Trophoblast cell (in vitro differentiated cells and primary cell): ENCODE measurements at regions not wholly inside any gene's neighbourhood (a gene's known extent, or its start where the extent isn't known, plus 50 kb on each side); places are given as distances from the start of the nearest gene placed in this dataset.

Experiments
- DNase-seq, 2 donors: peaks; one replicate each; pipeline ENCODE4 v3.0.0-alpha.2; 2016
- H2AFZ ChIP-seq: 2 replicates; pipeline ENCODE4 v1.6.1; 2013; ENCODE audit warnings: low read length, moderate library complexity, mild to moderate bottlenecking; ENCODE audit not compliant: insufficient read depth, poor library complexity
- H2AK5ac ChIP-seq: 2 replicates; pipeline ENCODE4 v1.6.1; 2013; ENCODE audit warnings: mild to moderate bottlenecking, low read length
- H2BK120ac ChIP-seq: 2 replicates; pipeline ENCODE4 v1.6.1; 2013; ENCODE audit warnings: low read length, mild to moderate bottlenecking, moderate library complexity; ENCODE audit not compliant: insufficient read depth, poor library complexity
- H2BK12ac ChIP-seq: 2 replicates; pipeline ENCODE4 v1.6.1; 2013; ENCODE audit warnings: mild to moderate bottlenecking, low read length, moderate library complexity
- H2BK5ac ChIP-seq: 2 replicates; pipeline ENCODE4 v1.6.1; 2013; ENCODE audit warnings: low read length, low read depth, moderate library complexity, mild to moderate bottlenecking; ENCODE audit not compliant: poor library complexity
- H3K14ac ChIP-seq: 2 replicates; pipeline ENCODE4 v1.6.1; 2013; ENCODE audit warnings: mild to moderate bottlenecking, low read length
- H3K18ac ChIP-seq: 2 replicates; pipeline ENCODE4 v1.6.1; 2013; ENCODE audit warnings: mild to moderate bottlenecking, low read length
- H3K23ac ChIP-seq: 2 replicates; pipeline ENCODE4 v1.6.1; 2013; ENCODE audit warnings: low read length
- H3K27ac ChIP-seq: 2 replicates; pipeline ENCODE4 v1.5.1; 2013; ENCODE audit warnings: low read depth, mild to moderate bottlenecking, inconsistent platforms, low read length, moderate library complexity
- H3K27me3 ChIP-seq: 2 replicates; pipeline ENCODE4 v1.6.1; 2013; ENCODE audit warnings: inconsistent platforms, mild to moderate bottlenecking, low read length, moderate library complexity; ENCODE audit not compliant: insufficient read depth
- H3K36me3 ChIP-seq, 2 experiments: 1 replicate in 1 of 2; 2 replicates in 1 of 2; pipeline ENCODE4 v1.6.1; 2013; ENCODE audit warnings: low read length in 2 of 2, mild to moderate bottlenecking in 2 of 2, moderate library complexity in 1 of 2; ENCODE audit not compliant: insufficient read depth in 2 of 2, control insufficient read depth in 1 of 2
- H3K4ac ChIP-seq: 2 replicates; pipeline ENCODE4 v1.6.1; 2013; ENCODE audit warnings: low read depth, mild to moderate bottlenecking, low read length, moderate library complexity
- H3K4me1 ChIP-seq, 2 experiments: 1 replicate in 1 of 2; 2 replicates in 1 of 2; pipeline ENCODE4 v1.6.1; 2013; ENCODE audit warnings: low read length in 2 of 2, mild to moderate bottlenecking in 2 of 2, moderate library complexity in 1 of 2; ENCODE audit not compliant: insufficient read depth in 2 of 2, control insufficient read depth in 1 of 2
- H3K4me2 ChIP-seq: 2 replicates; pipeline ENCODE4 v1.6.1; 2013; ENCODE audit warnings: inconsistent platforms, mild to moderate bottlenecking, low read length, moderate library complexity
- H3K4me3 ChIP-seq: 2 replicates; pipeline ENCODE4 v1.5.1; 2013; ENCODE audit warnings: mild to moderate bottlenecking, low read depth, low read length, inconsistent platforms
- H3K79me1 ChIP-seq: one replicate; pipeline ENCODE4 v1.6.1; 2013; ENCODE audit warnings: low read length
- H3K79me2 ChIP-seq: 2 replicates; pipeline ENCODE4 v1.6.1; 2013; ENCODE audit warnings: low read length, mild to moderate bottlenecking; ENCODE audit not compliant: control insufficient read depth, insufficient read depth, poor library complexity
- H3K9ac ChIP-seq: 2 replicates; pipeline ENCODE4 v1.6.1; 2013; ENCODE audit warnings: mild to moderate bottlenecking, low read length
- H3K9me3 ChIP-seq: 2 replicates; pipeline ENCODE4 v1.6.1; 2013; ENCODE audit warnings: low read depth, mild to moderate bottlenecking, control low read depth, inconsistent platforms, low read length; ENCODE audit not compliant: insufficient read depth
- H4K12ac ChIP-seq: 2 replicates; pipeline ENCODE4 v1.6.1; 2013; ENCODE audit warnings: low read depth, mild to moderate bottlenecking, low read length, moderate library complexity
- H4K8ac ChIP-seq: 2 replicates; pipeline ENCODE4 v1.6.1; 2013; ENCODE audit warnings: low read depth, mild to moderate bottlenecking, low read length, moderate library complexity
- H4K91ac ChIP-seq: one replicate; pipeline ENCODE4 v1.6.1; 2013; ENCODE audit warnings: low read depth, mild to moderate bottlenecking, low read length, moderate library complexity
- WGBS: extraction: QIAGEN DNeasy Blood & Tissue Kit; methylation state at CpG from one replicate; pipeline ENCODE4 v1.1.7; 2013; ENCODE audit warnings: missing lambda C conversion rate; ENCODE audit not compliant: insufficient read length, insufficient coverage; ENCODE audit errors: extremely low coverage; 5-methylcytosine and 5-hydroxymethylcytosine counted together

DNA sequence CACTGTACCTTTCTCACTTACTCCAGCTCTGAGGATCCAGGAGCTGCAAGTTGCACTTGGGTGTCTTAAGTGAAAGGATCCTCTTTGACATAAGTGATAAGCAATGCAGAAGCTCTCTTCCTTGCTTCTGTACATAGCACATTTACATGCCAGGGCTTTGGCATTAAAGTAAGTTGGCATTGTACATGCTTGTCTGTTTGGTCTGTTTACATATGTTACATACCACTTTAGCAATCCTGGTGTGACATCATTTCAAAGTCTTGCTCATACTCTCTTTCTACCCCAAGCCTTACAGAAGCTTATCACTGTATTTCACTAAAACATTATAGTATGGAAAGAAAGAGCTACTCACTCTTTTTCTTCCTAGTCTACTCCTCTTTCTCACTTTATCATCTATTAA is 2548.3 kb downstream of the ARAP2 start:
- H4K12ac ChIP-seq = no peak overlapping the region
- no peak overlapping the region for H3K9ac ChIP-seq
- H3K4ac ChIP-seq = no peak overlapping the region

GRCh38 chr4:33696586-33696985 is 2547.7 kb downstream of the ARAP2 start:
- Histone ChIP-seq H3K18ac (no peak overlapping the region), H2BK5ac (no peak overlapping the region), H3K79me1 (no peaks in the 10 kb centered on the region), H3K36me3 (no peaks in the 10 kb centered on the region), H3K27me3 (no peaks in the 10 kb centered on the region), H3K9ac (no peak overlapping the region), H3K14ac (no peak overlapping the region), H3K27ac (no peak overlapping the region), H2BK12ac (no peak overlapping the region), H3K4me1 (no peaks in the 10 kb centered on the region), H2AFZ (no peak overlapping the region), H3K9me3 (no peaks in the 10 kb centered on the region), H4K8ac (no peak overlapping the region), H3K4ac (no peak overlapping the region), H3K23ac (no peak overlapping the region), H3K4me2 (no peak overlapping the region), H2AK5ac (no peak overlapping the region), H3K79me2 (no peaks in the 10 kb centered on the region), H4K12ac (no peak overlapping the region), H4K91ac (no peak overlapping the region), H2BK120ac (no peak overlapping the region), H3K4me3 (no peak overlapping the region)
- no peak for DNase-seq
- no CpG with 5 or more reads among the region's 2 CpGs for WGBS

More for the DNA sequence above, 2548.3 kb downstream of the ARAP2 start:
- H2BK5ac ChIP-seq = no peak overlapping the region
- no peaks in the 10 kb centered on the region for H3K79me2 ChIP-seq
- H3K18ac ChIP-seq = no peak overlapping the region
- H3K36me3 ChIP-seq = no peaks in the 10 kb centered on the region
- DNase-seq = peak in 1 of 2 donors; percentile 9
- no peak overlapping the region for H4K8ac ChIP-seq
- no peaks in the 10 kb centered on the region for H3K9me3 ChIP-seq
- no peak overlapping the region for H3K27ac ChIP-seq
- no peak overlapping the region for H3K4me2 ChIP-seq
- no peak overlapping the region for H3K23ac ChIP-seq
- H3K4me3 ChIP-seq = no peak overlapping the region
- no peaks in the 10 kb centered on the region for H3K27me3 ChIP-seq
- H2BK12ac ChIP-seq = no peak overlapping the region
- no peak overlapping the region for H2AFZ ChIP-seq
- no peaks in the 10 kb centered on the region for H3K4me1 ChIP-seq
- no peaks in the 10 kb centered on the region for H3K79me1 ChIP-seq
- H2BK120ac ChIP-seq = no peak overlapping the region
- H3K14ac ChIP-seq = no peak overlapping the region
- H2AK5ac ChIP-seq = no peak overlapping the region
- no peak overlapping the region for H4K91ac ChIP-seq

DNA sequence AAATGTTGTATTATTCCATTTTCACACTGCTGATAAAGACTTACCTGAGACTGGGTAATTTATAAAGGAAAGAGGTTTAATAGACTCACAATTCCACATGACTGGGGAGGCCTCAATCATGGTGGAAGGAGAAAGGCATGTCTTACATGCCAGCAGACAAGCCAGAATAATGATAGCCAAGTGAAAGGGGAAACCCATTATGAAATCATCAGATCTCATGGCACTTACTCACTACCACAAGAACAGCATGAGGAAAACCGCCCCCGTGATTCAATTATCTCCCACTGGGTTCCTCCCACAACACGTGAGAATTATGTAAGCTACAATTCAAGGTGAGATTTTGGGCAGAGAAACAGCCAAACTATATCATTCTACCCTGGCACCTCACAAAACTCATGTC is 2535.1 kb downstream of the ARAP2 start:
- WGBS = no CpG with 5 or more reads among the region's 3 CpGs
- no peak overlapping the region for H2BK12ac ChIP-seq
- DNase-seq = no peak
- H3K27me3 ChIP-seq = no peaks in the 10 kb centered on the region
- H3K9ac ChIP-seq = no peak overlapping the region
- peaks cover 6% of the 10 kb centered on the region for H3K9me3 ChIP-seq
- H3K18ac ChIP-seq = no peak overlapping the region
- no peak overlapping the region for H2BK5ac ChIP-seq
- no peak overlapping the region for H2AK5ac ChIP-seq
- H3K79me1 ChIP-seq = no peaks in the 10 kb centered on the region
- H4K91ac ChIP-seq = no peak overlapping the region
- no peaks in the 10 kb centered on the region for H3K79me2 ChIP-seq
- no peak overlapping the region for H4K8ac ChIP-seq
- H3K4me1 ChIP-seq = no peaks in the 10 kb centered on the region
- no peak overlapping the region for H3K4me3 ChIP-seq
- no peak overlapping the region for H3K14ac ChIP-seq
- no peak overlapping the region for H3K23ac ChIP-seq
- no peak overlapping the region for H3K4ac ChIP-seq
- H2BK120ac ChIP-seq = no peak overlapping the region
- no peak overlapping the region for H3K27ac ChIP-seq
- no peak overlapping the region for H3K4me2 ChIP-seq
- no peak overlapping the region for H2AFZ ChIP-seq
- peaks cover 3% of the 10 kb centered on the region in 2 experiments for H3K36me3 ChIP-seq
- no peak overlapping the region for H4K12ac ChIP-seq

DNA sequence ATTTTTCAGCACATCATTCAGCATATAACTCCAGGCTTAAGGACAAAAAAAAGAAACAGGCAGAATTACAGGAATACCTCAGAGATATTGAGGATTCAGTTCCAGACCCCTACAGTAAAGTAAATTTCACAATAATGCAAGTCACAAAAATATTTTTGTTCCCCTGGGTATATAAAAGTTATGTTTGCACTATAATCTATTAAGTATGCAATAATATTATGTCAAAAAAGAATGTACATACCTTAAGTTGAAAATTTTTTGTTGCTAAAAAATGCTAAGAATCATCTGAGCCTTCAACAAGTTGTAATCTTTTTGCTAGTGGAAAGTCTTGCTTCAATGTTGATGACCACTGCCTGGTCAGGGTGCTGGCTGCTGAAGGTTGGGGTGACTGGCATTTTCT is 2532.5 kb downstream of the ARAP2 start:
- Histone ChIP-seq H3K9ac (no peak overlapping the region), H4K12ac (no peak overlapping the region), H2BK120ac (no peak overlapping the region), H4K8ac (no peak overlapping the region), H3K14ac (no peak overlapping the region), H2AK5ac (no peak overlapping the region), H3K27me3 (no peaks in the 10 kb centered on the region), H2BK12ac (no peak overlapping the region), H3K18ac (no peak overlapping the region), H3K4ac (no peak overlapping the region), H3K4me2 (no peak overlapping the region), H3K23ac (no peak overlapping the region), H2BK5ac (no peak overlapping the region), H4K91ac (no peak overlapping the region), H3K79me2 (no peaks in the 10 kb centered on the region), H3K36me3 (peaks cover 3 to 4% of the 10 kb centered on the region in 2 experiments), H2AFZ (no peak overlapping the region), H3K4me3 (no peak overlapping the region), H3K4me1 (no peaks in the 10 kb centered on the region), H3K79me1 (no peaks in the 10 kb centered on the region), H3K9me3 (peaks cover 6% of the 10 kb centered on the region), H3K27ac (no peak overlapping the region)
- no peak for DNase-seq

- no peaks in the 10 kb centered on the region for H3K4me1 ChIP-seq
- H3K27ac ChIP-seq = no peak overlapping the region
- peaks cover under 1 to 2% of the 10 kb centered on the region in 2 experiments for H3K36me3 ChIP-seq
- H2BK120ac ChIP-seq = no peak overlapping the region
- no peak overlapping the region for H4K12ac ChIP-seq
- no peak overlapping the region for H2AK5ac ChIP-seq
- no peak overlapping the region for H4K8ac ChIP-seq
- no peak overlapping the region for H3K4ac ChIP-seq
- peaks cover 4% of the 10 kb centered on the region for H3K9me3 ChIP-seq
- H4K91ac ChIP-seq = no peak overlapping the region
- no peak overlapping the region for H2BK12ac ChIP-seq
- H3K4me3 ChIP-seq = no peak overlapping the region
- H3K14ac ChIP-seq = no peak overlapping the region
- H2AFZ ChIP-seq = no peak overlapping the region
- H3K79me2 ChIP-seq = no peaks in the 10 kb centered on the region
- H3K23ac ChIP-seq = no peak overlapping the region
- WGBS = no CpG with 5 or more reads among the region's 1 CpG
- DNase-seq = no peak
- no peak overlapping the region for H3K18ac ChIP-seq
- no peak overlapping the region for H2BK5ac ChIP-seq
- no peak overlapping the region for H3K9ac ChIP-seq
- no peaks in the 10 kb centered on the region for H3K79me1 ChIP-seq
- no peaks in the 10 kb centered on the region for H3K27me3 ChIP-seq
- no peak overlapping the region for H3K4me2 ChIP-seq
Measured at GRCh38 chr4:33714971-33715370, 2529.3 kb downstream of the ARAP2 start.
